ENCODE measurements at regions not wholly inside any gene's neighbourhood (a gene's known extent, or its start where the extent isn't known, plus 50 kb on each side); places are given as distances from the start of the nearest gene placed in this dataset.
"Not testable (repeated sequence)": the region's sequence is repeated elsewhere in the genome, so short reads cannot be mapped to it uniquely, and the experiment has no call there.

GRCh38 chr3:166637984-166638530 is 742.0 kb downstream of the ZBBX start:
- no peak for DNase-seq

GRCh38 chr3:166634091-166634746 is 745.9 kb downstream of the ZBBX start:
- DNase-seq = no peak

- no peak for DNase-seq
Measured at GRCh38 chr3:166630190-166630589, 749.9 kb downstream of the ZBBX start.

DNA sequence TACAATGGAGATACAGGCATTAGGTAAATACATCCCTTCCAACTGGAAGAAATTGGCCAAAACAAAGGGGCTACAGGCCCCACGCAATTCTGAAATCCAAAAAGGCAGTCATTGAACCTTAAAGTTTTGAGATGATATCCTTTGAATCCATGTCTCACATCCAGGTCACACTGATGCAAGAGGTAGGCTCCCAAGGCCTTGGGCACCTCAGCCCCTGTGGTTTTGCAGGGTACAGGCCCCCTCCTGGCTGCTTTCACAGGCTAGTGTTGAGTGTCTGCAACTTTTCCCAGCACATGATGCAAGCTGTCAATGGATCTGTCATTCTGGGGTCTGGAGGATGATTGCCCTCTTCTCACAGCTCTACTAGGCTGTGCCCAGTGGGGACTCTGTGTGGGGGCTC is 766.7 kb downstream of the ZBBX start:
- no peak for DNase-seq

GRCh38 chr3:166612761-166613160 is 767.3 kb downstream of the ZBBX start:
- DNase-seq = not testable (repeated sequence)

GRCh38 chr3:166607933-166608521 is 770.8 kb upstream of the BCHE start:
- DNase-seq = no peak

DNA sequence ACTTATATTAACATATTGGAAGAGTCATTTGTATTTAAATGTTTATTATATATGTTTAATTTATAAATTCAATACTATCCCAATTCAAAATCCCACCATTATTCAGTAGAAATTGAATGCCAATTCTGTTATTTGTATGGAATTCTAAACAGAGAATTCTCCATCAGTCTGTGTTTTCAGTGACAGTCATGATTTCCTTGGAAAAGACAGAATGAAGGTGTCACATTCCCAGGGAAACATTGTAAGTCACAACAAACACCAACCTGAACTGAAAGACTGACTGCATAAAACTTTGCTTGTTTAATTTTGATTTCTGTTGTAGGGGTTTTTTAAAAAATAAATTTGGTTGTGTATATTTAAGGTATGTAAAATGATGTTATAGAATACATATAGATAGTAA is 769.8 kb upstream of the BCHE start:
- DNase-seq = no peak

DNA sequence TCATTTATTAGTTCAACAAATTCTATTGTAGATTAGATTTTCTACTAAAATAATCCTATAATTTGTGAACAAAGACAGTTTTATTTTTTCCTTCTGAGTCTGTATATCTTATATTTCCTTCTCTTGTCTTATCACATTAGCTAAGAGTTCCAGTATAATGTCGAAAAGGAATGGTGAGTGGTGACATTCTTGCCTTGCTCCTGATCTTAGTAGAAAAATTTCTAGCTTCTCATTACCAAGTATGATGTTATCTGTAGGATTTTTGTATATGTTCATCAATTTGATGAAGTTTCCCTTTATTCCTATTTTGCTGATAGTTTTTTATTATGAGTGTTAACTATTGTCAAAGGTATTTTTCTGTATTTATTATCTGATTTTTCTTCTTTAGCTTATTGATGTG is 756.6 kb upstream of the BCHE start:
- no peak for DNase-seq

- DNase-seq = no peak
Measured at GRCh38 chr3:166582236-166582635, 745.0 kb upstream of the BCHE start.

- no peak for DNase-seq
Measured at GRCh38 chr3:166580561-166580960, 743.3 kb upstream of the BCHE start.

DNA sequence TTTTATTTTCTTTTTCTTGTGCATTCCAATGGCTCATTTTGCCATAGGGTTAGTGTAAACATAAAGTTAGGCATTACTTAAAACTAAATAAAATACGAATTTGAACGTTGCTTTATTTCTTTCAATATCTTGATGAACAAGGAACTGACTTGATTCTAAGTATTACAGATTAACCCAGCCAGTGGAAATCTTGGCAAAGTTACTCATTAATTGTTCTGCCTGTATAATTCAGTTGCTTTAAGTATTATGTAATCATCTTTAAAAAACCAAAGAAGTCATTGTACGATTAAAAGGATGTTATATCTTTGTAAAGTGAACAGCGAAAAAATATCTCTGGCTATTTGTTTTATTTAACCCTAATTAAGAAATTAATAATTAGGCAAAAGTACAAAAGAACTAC is 737.9 kb upstream of the BCHE start:
- DNase-seq = no peak

DNA sequence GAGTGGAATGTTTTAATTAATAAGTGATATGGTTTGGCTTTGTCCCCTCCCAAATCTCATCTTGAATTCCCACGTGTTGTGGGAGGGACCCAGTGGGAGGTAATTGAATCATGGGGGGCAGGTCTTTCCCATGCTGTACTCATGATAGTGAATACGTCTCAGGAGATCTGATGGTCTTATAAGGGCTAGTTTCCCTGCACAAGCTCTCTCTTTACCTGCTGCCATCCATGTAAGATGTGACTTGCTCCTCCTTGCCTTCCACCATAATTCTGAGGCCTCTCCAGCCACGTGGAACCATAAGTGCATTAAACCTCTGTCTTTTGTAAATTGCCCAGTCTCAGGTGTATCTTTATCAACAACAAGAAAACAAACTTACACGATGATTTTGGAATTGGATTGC is 734.5 kb upstream of the BCHE start:
- DNase-seq = not testable (repeated sequence)

DNA sequence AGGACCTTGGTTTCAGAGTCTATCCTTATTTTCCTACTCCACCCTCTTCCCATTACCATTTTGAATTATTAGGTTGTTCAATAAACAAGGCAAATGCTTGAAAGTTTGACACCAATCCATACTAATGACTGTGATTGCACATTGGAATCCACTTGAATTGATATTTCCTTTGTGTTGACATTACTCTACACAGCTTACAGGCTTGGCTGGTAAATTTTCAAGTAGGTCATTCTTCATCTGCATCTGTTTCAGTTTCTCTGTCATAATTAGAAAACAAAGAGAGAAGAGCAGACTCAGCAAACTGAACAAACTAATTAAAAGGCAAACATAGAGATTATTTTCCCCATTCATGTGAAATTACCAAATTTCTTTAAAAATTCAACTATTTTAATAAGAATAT is 732.9 kb upstream of the BCHE start:
- DNase-seq = no peak

DNA sequence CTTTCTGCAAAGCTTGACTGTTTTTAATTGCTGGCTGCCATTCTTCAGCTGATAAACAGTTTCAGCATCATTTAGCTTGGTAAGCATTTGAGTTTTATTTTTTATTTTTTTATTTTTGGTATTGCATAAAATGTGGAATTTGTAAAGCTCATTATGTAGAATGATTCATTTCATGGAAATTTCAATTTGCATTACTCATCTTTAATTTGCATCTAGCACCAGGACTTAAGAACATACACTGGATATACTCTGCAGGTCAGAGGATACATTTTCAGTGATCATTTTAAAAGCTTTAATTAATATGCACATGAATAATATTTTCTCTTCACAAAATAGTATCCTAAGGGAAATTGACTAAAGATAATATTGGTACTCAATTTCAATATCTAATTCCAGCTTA is 732.4 kb upstream of the BCHE start:
- no peak for DNase-seq

GRCh38 chr3:166560253-166560652 is 723.0 kb upstream of the BCHE start:
- no peak for DNase-seq

DNA sequence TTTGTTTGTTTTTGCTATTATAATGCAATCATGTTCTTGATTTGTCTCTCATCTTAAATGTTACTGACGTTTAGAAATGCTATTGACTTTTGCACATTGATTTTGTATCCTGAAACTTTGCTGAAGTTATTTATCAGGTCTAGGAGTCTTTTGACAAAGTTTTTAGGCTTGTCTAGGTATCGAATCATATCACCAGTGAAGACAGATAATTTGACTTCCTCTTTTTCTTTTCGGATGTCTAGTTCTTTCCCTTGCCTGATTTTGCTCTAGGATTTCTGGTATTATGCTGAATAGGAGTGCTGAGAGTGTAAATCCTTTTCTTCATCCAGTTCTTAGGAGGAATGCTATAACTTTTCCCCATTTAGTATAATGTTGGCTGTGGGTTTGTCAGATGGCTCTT is 719.7 kb upstream of the BCHE start:
- DNase-seq = no peak

DNA sequence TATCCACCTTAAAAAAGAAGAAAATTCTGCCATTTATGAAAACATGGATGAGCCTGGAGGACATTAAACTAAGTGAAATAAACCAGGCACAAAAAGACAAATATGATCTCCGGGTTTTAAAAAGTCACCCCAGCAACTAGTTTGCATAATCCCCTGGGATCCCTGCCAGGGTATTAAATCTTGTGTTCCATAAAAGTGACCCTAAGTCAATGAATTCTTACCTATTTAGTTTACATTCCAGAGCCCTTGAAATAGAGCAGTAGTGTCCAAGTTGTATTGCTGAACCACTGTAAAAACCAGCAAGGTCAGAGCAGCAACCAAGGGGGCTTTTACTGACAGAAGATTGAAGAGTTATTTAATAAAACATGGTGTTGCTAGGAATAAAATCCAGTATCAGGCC is 716.8 kb upstream of the BCHE start:
- no peak for DNase-seq

- DNase-seq = no peak
Measured at GRCh38 chr3:166533740-166534139, 696.5 kb upstream of the BCHE start.

GRCh38 chr3:166531730-166532129 is 694.5 kb upstream of the BCHE start:
- DNase-seq = no peak

- no peak for DNase-seq
Measured at GRCh38 chr3:166527325-166527724, 690.1 kb upstream of the BCHE start.

GRCh38 chr3:166526881-166527280 is 689.7 kb upstream of the BCHE start:
- no peak for DNase-seq

DNA sequence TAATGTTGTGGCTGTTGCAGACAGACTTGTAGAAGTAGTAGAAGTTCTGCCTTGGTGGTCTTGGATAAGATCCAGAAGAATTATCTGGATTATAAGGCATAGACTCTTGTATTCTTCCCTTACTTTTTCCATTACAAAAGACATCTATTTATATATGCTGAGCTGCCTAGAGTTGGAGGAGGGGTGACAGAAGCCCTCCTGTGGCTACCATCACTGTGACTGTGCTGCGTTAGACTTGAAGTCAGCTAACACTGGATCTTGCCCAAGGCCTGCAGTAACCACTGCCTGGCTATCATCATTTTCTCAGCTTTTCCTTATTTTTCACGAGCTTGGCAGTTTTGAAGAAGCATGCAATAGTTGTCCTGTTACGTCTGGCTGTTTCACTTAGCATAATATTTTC is 684.8 kb upstream of the BCHE start:
- DNase-seq = no peak

DNA sequence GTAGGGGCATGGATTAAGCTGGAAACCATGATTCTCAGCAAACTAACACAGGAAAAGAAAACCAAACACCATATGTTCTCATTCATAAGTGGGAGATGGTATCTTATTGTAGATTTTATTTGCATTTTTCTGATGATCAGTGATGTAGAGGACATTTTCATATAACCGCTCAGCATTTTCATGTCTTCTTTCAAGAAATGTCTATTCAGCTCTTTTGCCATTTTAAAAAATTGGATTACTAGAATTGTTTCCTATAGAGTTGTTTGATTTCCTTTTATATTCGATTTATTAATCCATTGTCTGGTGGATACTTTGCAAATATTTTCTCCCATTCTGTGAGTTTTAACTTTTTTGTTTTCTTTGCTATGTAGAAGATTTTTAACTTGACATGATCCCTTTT is 682.2 kb upstream of the BCHE start:
- no peak for DNase-seq

- no peak for DNase-seq
Measured at GRCh38 chr3:166518040-166518439, 680.8 kb upstream of the BCHE start.

- no peak for DNase-seq
Measured at GRCh38 chr3:166510382-166510781, 673.2 kb upstream of the BCHE start.
